ENCODE measurements at regions not wholly inside any gene's neighbourhood (a gene's known extent, or its start where the extent isn't known, plus 50 kb on each side); places are given as distances from the start of the nearest gene placed in this dataset.
A peak's percentile ranks its signal among the peaks of the same experiment; 100 is the strongest.
"Not testable (repeated sequence)": the region's sequence is repeated elsewhere in the genome, so short reads cannot be mapped to it uniquely, and the experiment has no call there.

GRCh38 chr13:22889376-22889775 lies 291.4 kb upstream of the SGCG start:
- DNase-seq; H3K27me3 Mint-ChIP-seq; H3K27ac Mint-ChIP-seq; H3K36me3 Mint-ChIP-seq (ENCODE audit: low read depth); H3K4me1 Mint-ChIP-seq; H3K4me3 Mint-ChIP-seq; ATAC-seq: not testable (repeated sequence)
- H3K9me3 Mint-ChIP-seq, result peaks cover 13% of the 10 kb centered on the region

GRCh38 chr13:22893204-22893603 lies 287.6 kb upstream of the SGCG start:
- no peaks in the 10 kb centered on the region for H3K4me1 Mint-ChIP-seq
- no peak for ATAC-seq
- no peak overlapping the region for H3K4me3 Mint-ChIP-seq
- no peaks in the 10 kb centered on the region for H3K27me3 Mint-ChIP-seq
- DNase-seq, result no peak
- no peak overlapping the region for H3K27ac Mint-ChIP-seq
- H3K9me3 Mint-ChIP-seq, result peaks cover 13% of the 10 kb centered on the region
- no peaks in the 10 kb centered on the region for H3K36me3 Mint-ChIP-seq (ENCODE audit: low read depth)

GRCh38 chr13:22893777-22894176 lies 287.0 kb upstream of the SGCG start:
- ATAC-seq (no peak), DNase-seq (no peak)
- Mint-ChIP-seq H3K9me3 (peaks cover 13% of the 10 kb centered on the region), H3K27ac (no peak overlapping the region), H3K4me3 (no peak overlapping the region), H3K4me1 (no peaks in the 10 kb centered on the region), H3K27me3 (no peaks in the 10 kb centered on the region), H3K36me3 (ENCODE audit: low read depth) (no peaks in the 10 kb centered on the region)

GRCh38 chr13:22897571-22898314 lies 283.0 kb upstream of the SGCG start:
- H3K9me3 Mint-ChIP-seq, result no peaks in the 10 kb centered on the region
- ATAC-seq (no peak), DNase-seq (no peak)
- H3K36me3 Mint-ChIP-seq (ENCODE audit: low read depth), result no peaks in the 10 kb centered on the region
- H3K4me1 Mint-ChIP-seq, result no peaks in the 10 kb centered on the region
- H3K4me3 Mint-ChIP-seq, result no peak overlapping the region
- H3K27me3 Mint-ChIP-seq, result no peaks in the 10 kb centered on the region
- no peak overlapping the region for H3K27ac Mint-ChIP-seq

GRCh38 chr13:22900416-22900951 lies 280.3 kb upstream of the SGCG start:
- ATAC-seq, result not testable (repeated sequence)

GRCh38 chr13:22903301-22903700 lies 277.5 kb upstream of the SGCG start:
- H3K4me3 Mint-ChIP-seq, result no peak overlapping the region
- no peak for ATAC-seq
- H3K4me1 Mint-ChIP-seq, result no peaks in the 10 kb centered on the region
- no peak overlapping the region for H3K27ac Mint-ChIP-seq
- H3K9me3 Mint-ChIP-seq, result no peaks in the 10 kb centered on the region
- no peak for DNase-seq
- no peaks in the 10 kb centered on the region for H3K36me3 Mint-ChIP-seq (ENCODE audit: low read depth)
- H3K27me3 Mint-ChIP-seq, result peaks cover 4% of the 10 kb centered on the region

More at GRCh38 chr13:22900416-22900951, 280.3 kb upstream of the SGCG start:
- H3K27ac Mint-ChIP-seq; H3K9me3 Mint-ChIP-seq; DNase-seq; H3K36me3 Mint-ChIP-seq (ENCODE audit: low read depth); H3K4me3 Mint-ChIP-seq; H3K27me3 Mint-ChIP-seq; H3K4me1 Mint-ChIP-seq: not testable (repeated sequence)

- DNase-seq (no peak), ATAC-seq (no peak)
- no peak overlapping the region for H3K4me3 Mint-ChIP-seq
- H3K36me3 Mint-ChIP-seq (ENCODE audit: low read depth), result no peaks in the 10 kb centered on the region
- H3K27ac Mint-ChIP-seq, result no peak overlapping the region
- no peaks in the 10 kb centered on the region for H3K9me3 Mint-ChIP-seq
- H3K27me3 Mint-ChIP-seq, result peaks cover 4% of the 10 kb centered on the region
- no peaks in the 10 kb centered on the region for H3K4me1 Mint-ChIP-seq
Measured at GRCh38 chr13:22903925-22904324, 276.9 kb upstream of the SGCG start.

- peak overlapping the region; percentile 36 for H3K4me3 Mint-ChIP-seq
- peaks cover 52% of the 10 kb centered on the region for H3K27me3 Mint-ChIP-seq
- no peaks in the 10 kb centered on the region for H3K9me3 Mint-ChIP-seq
- ATAC-seq (no peak), DNase-seq (no peak)
- no peak overlapping the region for H3K27ac Mint-ChIP-seq
- H3K4me1 Mint-ChIP-seq, result peaks cover 7% of the 10 kb centered on the region
- H3K36me3 Mint-ChIP-seq (ENCODE audit: low read depth), result no peaks in the 10 kb centered on the region
Measured at GRCh38 chr13:22915442-22916082, 265.2 kb upstream of the SGCG start.

- H3K27me3 Mint-ChIP-seq, result peaks cover 49% of the 10 kb centered on the region
- H3K4me1 Mint-ChIP-seq, result not testable (repeated sequence)
Measured at GRCh38 chr13:22916276-22916675, 264.5 kb upstream of the SGCG start.

GRCh38 chr13:22925881-22926747 lies 254.7 kb upstream of the SGCG start:
- peaks cover 5% of the 10 kb centered on the region for H3K4me1 Mint-ChIP-seq
- H3K27ac Mint-ChIP-seq, result no peak overlapping the region
- no peak for DNase-seq
- no peak overlapping the region for H3K4me3 Mint-ChIP-seq
- H3K27me3 Mint-ChIP-seq, result peaks cover 36% of the 10 kb centered on the region
- no peaks in the 10 kb centered on the region for H3K9me3 Mint-ChIP-seq
- H3K36me3 Mint-ChIP-seq (ENCODE audit: low read depth), result no peaks in the 10 kb centered on the region
- ATAC-seq, result no peak

More at GRCh38 chr13:22916276-22916675, 264.5 kb upstream of the SGCG start:
- H3K9me3 Mint-ChIP-seq; H3K27ac Mint-ChIP-seq; ATAC-seq; DNase-seq; H3K36me3 Mint-ChIP-seq (ENCODE audit: low read depth): not testable (repeated sequence)
- peak overlapping the region; percentile 2 for H3K4me3 Mint-ChIP-seq

GRCh38 chr13:22926748-22927400 lies 253.9 kb upstream of the SGCG start:
- ATAC-seq (no peak), DNase-seq (no peak)
- Mint-ChIP-seq H3K27ac (no peak overlapping the region), H3K4me1 (peaks cover 5% of the 10 kb centered on the region), H3K9me3 (no peaks in the 10 kb centered on the region), H3K27me3 (peaks cover 36% of the 10 kb centered on the region), H3K4me3 (no peak overlapping the region), H3K36me3 (ENCODE audit: low read depth) (no peaks in the 10 kb centered on the region)

- ATAC-seq, result peak; percentile 39
Measured at GRCh38 chr13:22927845-22928244, 252.9 kb upstream of the SGCG start.

GRCh38 chr13:22929381-22930126 lies 251.2 kb upstream of the SGCG start:
- Mint-ChIP-seq H3K36me3 (ENCODE audit: low read depth) (no peaks in the 10 kb centered on the region), H3K4me3 (no peak overlapping the region), H3K27me3 (peaks cover 31% of the 10 kb centered on the region), H3K27ac (no peak overlapping the region), H3K4me1 (peaks cover 5% of the 10 kb centered on the region), H3K9me3 (no peaks in the 10 kb centered on the region)
- ATAC-seq (no peak), DNase-seq (no peak)

More at GRCh38 chr13:22927845-22928244, 252.9 kb upstream of the SGCG start:
- not testable (repeated sequence) for H3K9me3 Mint-ChIP-seq; H3K27ac Mint-ChIP-seq; DNase-seq; H3K4me1 Mint-ChIP-seq; H3K36me3 Mint-ChIP-seq (ENCODE audit: low read depth); H3K4me3 Mint-ChIP-seq
- peaks cover 32% of the 10 kb centered on the region for H3K27me3 Mint-ChIP-seq

All from activated naive CD8-positive, alpha-beta T cell treated with anti-CD3 and anti-CD28 coated beads, Interleukin-2, amount 50 U/mL, for 24 hours (primary cell).